SK-N-SH (cell line): ENCODE measurements at regions not wholly inside any gene's neighbourhood (a gene's known extent, or its start where the extent isn't known, plus 50 kb on each side); places are given as distances from the start of the nearest gene placed in this dataset.

Source experiments
- CTCF ChIA-PET: fragments of 300-600, 350-600 bp; formaldehyde crosslinking; extraction: SDS; loops from one replicate; lab custom pipeline; 2021; lab: Yijun Ruan, JAX
- POLR2A ChIA-PET: fragments of 350-600 bp; sonication (Branson Sonifier 250); formaldehyde crosslinking; extraction: SDS; loops from one replicate; lab custom pipeline; 2020; ENCODE audit warnings: antibody characterized with exemption, inconsistent platforms; lab: Yijun Ruan, JAX
- DNase-seq: peaks from one replicate; pipeline ENCODE4 v3.0.0; 2012
- H2AFZ ChIP-seq: fragments of 200-600 bp; sonication (generic); 2 replicates; pipeline ENCODE4 v1.8.1; 2016; ENCODE audit warnings: antibody characterized with exemption, mild to moderate bottlenecking, low read depth
- H3F3A ChIP-seq: fragments of 200-600 bp; sonication (generic); replicated peaks from 2 replicates; pipeline ENCODE3; 2016; ENCODE audit warnings: antibody characterized with exemption, mild to moderate bottlenecking; ENCODE audit not compliant: insufficient read depth
- H3K27ac ChIP-seq, 2 experiments: fragments of 200-500 bp in 1 of 2; fragments of 200-600 bp in 1 of 2; sonication (Bioruptor generic) in 1 of 2; sonication (generic), shearing (Covaris generic) in 1 of 2; 2 replicates each; pipeline versions ENCODE4 v1.5.1 to v1.6.1; 2014 to 2016; ENCODE audit warnings: low read depth in 2 of 2, inconsistent platforms in 1 of 2, low read length in 1 of 2, mild to moderate bottlenecking in 1 of 2, mixed read lengths in 1 of 2
- H3K27me3 ChIP-seq: fragments of 200-600 bp; sonication (generic), shearing (Covaris generic); 2 replicates; pipeline ENCODE4 v1.6.1; 2016; ENCODE audit warnings: mixed run types; ENCODE audit not compliant: insufficient read depth
- H3K36me3 ChIP-seq, 2 experiments: fragments of 200-500 bp in 1 of 2; fragments of 200-600 bp in 1 of 2; sonication (Bioruptor generic) in 1 of 2; sonication (generic) in 1 of 2; replicated peaks in 1 of 2; 2 replicates each; pipeline versions ENCODE3 to v1.5.1; 2014 to 2016; ENCODE audit warnings: low read length in 1 of 2, mild to moderate bottlenecking in 1 of 2; ENCODE audit not compliant: insufficient read depth in 2 of 2, control insufficient read depth in 1 of 2
- H3K4me1 ChIP-seq, 2 experiments: fragments of 200-500 bp in 1 of 2; fragments of 200-600 bp in 1 of 2; sonication (Bioruptor generic) in 1 of 2; sonication (generic), shearing (Covaris generic) in 1 of 2; 2 replicates each; pipeline versions ENCODE4 v1.5.1 to v1.6.1; 2014 to 2016; ENCODE audit warnings: low read depth in 1 of 2, low read length in 1 of 2, mixed run types in 1 of 2; ENCODE audit not compliant: insufficient read depth in 2 of 2, control insufficient read depth in 1 of 2
- H3K4me2 ChIP-seq: fragments of 200-600 bp; sonication (generic), shearing (Covaris generic); 2 replicates; pipeline ENCODE4 v1.6.1; 2017; ENCODE audit warnings: mixed run types
- H3K4me3 ChIP-seq, 2 experiments: fragments of 200-500 bp in 1 of 2; fragments of 200-600 bp in 1 of 2; sonication (Bioruptor generic) in 1 of 2; sonication (generic), shearing (Covaris generic) in 1 of 2; 2 replicates each; pipeline versions ENCODE4 v1.5.1 to v1.8.1; 2014 to 2016; ENCODE audit warnings: low read depth in 2 of 2, inconsistent platforms in 1 of 2, low read length in 1 of 2, mild to moderate bottlenecking in 1 of 2, mixed read lengths in 1 of 2, moderate library complexity in 1 of 2
- H3K79me2 ChIP-seq: fragments of 200-600 bp; sonication (generic); 2 replicates; pipeline ENCODE4 v1.8.1; 2017; ENCODE audit warnings: mild to moderate bottlenecking; ENCODE audit not compliant: insufficient read depth
- H3K9ac ChIP-seq: fragments of 200-600 bp; sonication (generic); 2 replicates; pipeline ENCODE4 v1.6.1; 2017; ENCODE audit warnings: mixed run types
- H3K9me2 ChIP-seq: fragments of 200-600 bp; sonication (generic); 2 replicates; pipeline ENCODE4 v1.6.1; 2017; ENCODE audit warnings: mixed run types
- H3K9me3 ChIP-seq: fragments of 200-600 bp; sonication (generic); 2 replicates; pipeline ENCODE4 v1.6.1; 2017; ENCODE audit warnings: mixed run types, mild to moderate bottlenecking, moderate library complexity
- H4K20me1 ChIP-seq: fragments of 200-600 bp; sonication (generic); 2 replicates; pipeline ENCODE4 v1.6.1; 2017; ENCODE audit warnings: mild to moderate bottlenecking, mixed run types; ENCODE audit not compliant: insufficient read depth
- CHD2 ChIP-seq: fragments of 150-350 bp; IDR thresholded peaks from 2 replicates; pipeline ENCODE4 v1.6.1; 2018; ENCODE audit warnings: low read length; ENCODE audit not compliant: partially characterized antibody
- CTCF ChIP-seq: fragments of 200-600 bp; sonication (generic); IDR thresholded peaks from 2 replicates; pipeline ENCODE4 v1.6.1; 2017; ENCODE audit warnings: antibody characterized with exemption, mild to moderate bottlenecking, moderate library complexity
- ELF1 ChIP-seq: IDR thresholded peaks from 2 replicates; pipeline ENCODE4 v1.4.0; 2012
- EZH2phosphoT487 ChIP-seq: fragments of 200-600 bp; sonication (generic); IDR thresholded peaks from 2 replicates; pipeline ENCODE4 v1.6.1; 2017; ENCODE audit warnings: low read depth, mixed run types, mild to moderate bottlenecking, antibody characterized with exemption, moderate library complexity, borderline replicate concordance
- FOXJ3 ChIP-seq: sonication (generic); formaldehyde crosslinking; IDR thresholded peaks from 2 replicates; pipeline ENCODE4 v1.5.1; 2020; ENCODE audit warnings: mild to moderate bottlenecking, missing genetic modification reagents
- NFIC ChIP-seq: IDR thresholded peaks from 2 replicates; pipeline ENCODE4 v1.4.0; 2012; ENCODE audit warnings: borderline replicate concordance
- NRF1 ChIP-seq: IDR thresholded peaks from 2 replicates; pipeline ENCODE4 v1.6.1; 2012; ENCODE audit warnings: low read depth, mild to moderate bottlenecking, low read length
- PBX3 ChIP-seq: IDR thresholded peaks from 2 replicates; pipeline ENCODE4; 2012
- POLR2AphosphoS5 ChIP-seq: IDR thresholded peaks from 2 replicates; pipeline ENCODE4 v1.6.1; 2012; ENCODE audit warnings: low read depth, low read length
- RAD21 ChIP-seq: IDR thresholded peaks from 2 replicates; pipeline ENCODE4 v1.6.1; 2012; ENCODE audit warnings: mild to moderate bottlenecking, low read length
- REST ChIP-seq: IDR thresholded peaks from 2 replicates; pipeline ENCODE4 v1.6.1; 2012; ENCODE audit warnings: mild to moderate bottlenecking, low read depth, low read length, moderate library complexity
- RFX5 ChIP-seq: IDR thresholded peaks from 2 replicates; pipeline ENCODE4 v1.6.1; 2012; ENCODE audit warnings: mild to moderate bottlenecking, improper control_type of control experiment, low read length
- SIN3A ChIP-seq: IDR thresholded peaks from 2 replicates; pipeline ENCODE4 v1.6.1; 2012; ENCODE audit warnings: low read depth, mild to moderate bottlenecking, low read length, moderate library complexity, borderline replicate concordance
- SMC3 ChIP-seq: IDR thresholded peaks from 2 replicates; pipeline ENCODE4 v1.6.1; 2012; ENCODE audit warnings: low read depth, low read length, improper control_type of control experiment
- USF1 ChIP-seq: IDR thresholded peaks from 2 replicates; pipeline ENCODE4 v1.4.0; 2012; ENCODE audit warnings: low read depth, borderline replicate concordance
- USF2 ChIP-seq: fragments of 150-350 bp; IDR thresholded peaks from 2 replicates; pipeline ENCODE4 v1.6.1; 2017; ENCODE audit warnings: antibody characterized with exemption, low read length, low read depth, borderline replicate concordance
- YY1 ChIP-seq: IDR thresholded peaks from 2 replicates; pipeline ENCODE4 v1.4.0; 2012; ENCODE audit warnings: low read depth, mild to moderate bottlenecking
- WGBS: methylation state at CpG from one replicate; pipeline ENCODE4 v1.1.6; 2017; ENCODE audit warnings: low lambda C conversion rate; 5-methylcytosine and 5-hydroxymethylcytosine counted together
- TF ChIP-seq, protein P1 (sequence below): IDR thresholded peaks from 2 replicates; pipeline ENCODE4 v1.4.0; 2012; ENCODE audit warnings: low read depth, borderline replicate concordance

- Histone ChIP-seq H3K9ac (no peak overlapping the region), H3F3A (no peaks in the 10 kb centered on the region), H3K79me2 (peaks cover 44% of the 10 kb centered on the region), H4K20me1 (peaks cover 25% of the 10 kb centered on the region), H3K9me3 (no peaks in the 10 kb centered on the region), H3K27me3 (no peaks in the 10 kb centered on the region), H3K4me2 (no peak overlapping the region), H3K9me2 (no peaks in the 10 kb centered on the region), H3K36me3 (no peaks in the 10 kb centered on the region), H3K27ac (no peak overlapping the region), H3K4me1 (peaks cover 0 to 1% of the 10 kb centered on the region in 2 experiments; a peak in 1 of 4 replicates), H2AFZ (no peak overlapping the region), H3K4me3 (no peak overlapping the region)
- WGBS = 93% methylated on average over 4 of the region's 4 CpGs
- ChIA-PET POLR2A (no interaction called here), CTCF (interaction anchor here (0.7 to 1.6 kb wide), 2 partner anchors 38 to 208 kb away, joined by 3 to 5 read pairs; no protein-coding TSS in a partner anchor)
- TF ChIP-seq CHD2 (no peak), FOXJ3 (no peak), SIN3A (no peak), REST (no peak), USF1 (no peak), EZH2phosphoT487 (no peak), POLR2AphosphoS5 (no peak), ELF1 (no peak), YY1 (no peak), NFIC (no peak), RFX5 (no peak), RAD21 (no peak), NRF1 (no peak), CTCF (no peak), PBX3 (no peak), USF2 (no peak), SMC3 (no peak)
- TF ChIP-seq, protein P1, sequence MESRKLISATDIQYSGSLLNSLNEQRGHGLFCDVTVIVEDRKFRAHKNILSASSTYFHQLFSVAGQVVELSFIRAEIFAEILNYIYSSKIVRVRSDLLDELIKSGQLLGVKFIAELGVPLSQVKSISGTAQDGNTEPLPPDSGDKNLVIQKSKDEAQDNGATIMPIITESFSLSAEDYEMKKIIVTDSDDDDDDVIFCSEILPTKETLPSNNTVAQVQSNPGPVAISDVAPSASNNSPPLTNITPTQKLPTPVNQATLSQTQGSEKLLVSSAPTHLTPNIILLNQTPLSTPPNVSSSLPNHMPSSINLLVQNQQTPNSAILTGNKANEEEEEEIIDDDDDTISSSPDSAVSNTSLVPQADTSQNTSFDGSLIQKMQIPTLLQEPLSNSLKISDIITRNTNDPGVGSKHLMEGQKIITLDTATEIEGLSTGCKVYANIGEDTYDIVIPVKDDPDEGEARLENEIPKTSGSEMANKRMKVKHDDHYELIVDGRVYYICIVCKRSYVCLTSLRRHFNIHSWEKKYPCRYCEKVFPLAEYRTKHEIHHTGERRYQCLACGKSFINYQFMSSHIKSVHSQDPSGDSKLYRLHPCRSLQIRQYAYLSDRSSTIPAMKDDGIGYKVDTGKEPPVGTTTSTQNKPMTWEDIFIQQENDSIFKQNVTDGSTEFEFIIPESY = no peak
- DNase-seq = no peak
Observed at GRCh38 chr16:14320406-14320805, 249.3 kb downstream of the MRTFB start.
